ENCODE measurements at regions not wholly inside any gene's neighbourhood (a gene's known extent, or its start where the extent isn't known, plus 50 kb on each side); places are given as distances from the start of the nearest gene placed in this dataset.

GRCh38 chr3:117450026-117450425, 740.4 kb downstream of the TUSC7 start:
- H3K36me3 ChIP-seq, result no peaks in the 10 kb centered on the region
- H3K4me3 ChIP-seq, result no peak overlapping the region
- no peaks in the 10 kb centered on the region for H3K27me3 ChIP-seq (replicated peaks in 1 of 7)
- no peak for DNase-seq
- 31 to 51% (median 42%) methylated on average over 3 to 4 of the region's 4 CpGs for WGBS, 5 donors
- H3K27ac ChIP-seq, result no peak overlapping the region
- no peaks in the 10 kb centered on the region for H3K4me1 ChIP-seq
- no peaks in the 10 kb centered on the region for H3K9me3 ChIP-seq
- TF ChIP-seq POLR2AphosphoS5 (IDR thresholded peaks at IDR 0.05), result no peak
- no peak for TF ChIP-seq POLR2A (IDR thresholded peaks at IDR 0.05)
- no peak for TF ChIP-seq CTCF (IDR thresholded peaks at IDR 0.05 in 8 of 11, conservative IDR thresholded peaks at IDR 0.05 in 3 of 11)
- intact Hi-C loops (cut with DNase I; ENCODE audit: low total_unique reads), result no loop called here

- no peak for TF ChIP-seq POLR2AphosphoS5 (IDR thresholded peaks at IDR 0.05)
- no peak for TF ChIP-seq CTCF (IDR thresholded peaks at IDR 0.05 in 8 of 11, conservative IDR thresholded peaks at IDR 0.05 in 3 of 11)
- no peak for TF ChIP-seq POLR2A (IDR thresholded peaks at IDR 0.05)
- Histone ChIP-seq H3K36me3 (no peaks in the 10 kb centered on the region), H3K4me3 (no peak overlapping the region), H3K9me3 (no peaks in the 10 kb centered on the region), H3K27me3 (replicated peaks in 1 of 7) (no peaks in the 10 kb centered on the region), H3K4me1 (no peaks in the 10 kb centered on the region), H3K27ac (no peak overlapping the region)
- no peak for DNase-seq
- 29 to 44% (median 41%) methylated on average over 1 of the region's 1 CpG for WGBS, 5 donors
- intact Hi-C loops (cut with DNase I; ENCODE audit: low total_unique reads), result no loop called here
Measured at GRCh38 chr3:117454254-117454653, 744.7 kb downstream of the TUSC7 start.

GRCh38 chr3:117454908-117455307, 745.3 kb downstream of the TUSC7 start:
- H3K27ac ChIP-seq, result no peak overlapping the region
- 83 to 91% (median 89%) methylated on average over 5 of the region's 5 CpGs for WGBS, 5 donors
- H3K36me3 ChIP-seq, result no peaks in the 10 kb centered on the region
- H3K9me3 ChIP-seq, result no peaks in the 10 kb centered on the region
- no peak overlapping the region for H3K4me3 ChIP-seq
- no peak for TF ChIP-seq CTCF (IDR thresholded peaks at IDR 0.05 in 8 of 11, conservative IDR thresholded peaks at IDR 0.05 in 3 of 11)
- DNase-seq, result no peak
- intact Hi-C loops (cut with DNase I; ENCODE audit: low total_unique reads), result no loop called here
- H3K4me1 ChIP-seq, result no peaks in the 10 kb centered on the region
- no peaks in the 10 kb centered on the region for H3K27me3 ChIP-seq (replicated peaks in 1 of 7)

DNA sequence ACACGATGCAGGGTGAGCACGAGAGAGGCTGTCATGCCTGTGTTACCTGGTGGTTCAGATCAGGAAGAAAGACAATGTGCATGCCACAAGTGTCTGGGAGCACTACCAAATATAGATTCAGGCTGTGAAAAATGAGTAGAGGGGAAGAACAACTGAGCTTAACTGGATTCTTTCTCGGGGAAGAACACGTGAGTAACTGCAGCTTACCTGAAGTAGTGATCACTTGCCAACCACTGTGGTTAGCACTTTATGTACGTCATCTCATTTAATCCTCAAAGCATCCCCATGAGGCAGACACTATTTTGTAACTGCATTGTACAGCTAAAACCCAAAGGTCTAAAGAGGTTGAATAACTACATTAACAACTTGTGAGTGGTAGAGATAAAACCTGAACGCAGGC, 746.2 kb downstream of the TUSC7 start:
- Histone ChIP-seq H3K4me3 (no peak overlapping the region), H3K4me1 (no peaks in the 10 kb centered on the region), H3K9me3 (no peaks in the 10 kb centered on the region), H3K27me3 (replicated peaks in 1 of 7) (no peaks in the 10 kb centered on the region), H3K27ac (no peak overlapping the region), H3K36me3 (no peaks in the 10 kb centered on the region)
- 82 to 95% (median 89%) methylated on average over 6 of the region's 6 CpGs for WGBS, 5 donors
- intact Hi-C loops (cut with DNase I; ENCODE audit: low total_unique reads), result no loop called here
- no peak for DNase-seq
- TF ChIP-seq CTCF (IDR thresholded peaks at IDR 0.05 in 8 of 11, conservative IDR thresholded peaks at IDR 0.05 in 3 of 11), result no peak
- no peak for TF ChIP-seq POLR2AphosphoS5 (IDR thresholded peaks at IDR 0.05)
- no peak for TF ChIP-seq POLR2A (IDR thresholded peaks at IDR 0.05)

Measured in spleen (tissue), 11 donors.